HG02588 (cell line): ENCODE measurements at regions not wholly inside any gene's neighbourhood (a gene's known extent, or its start where the extent isn't known, plus 50 kb on each side); places are given as distances from the start of the nearest gene placed in this dataset.
"Not testable (repeated sequence)": the region's sequence is repeated elsewhere in the genome, so short reads cannot be mapped to it uniquely, and the experiment has no call there.

Experiments used
- ATAC-seq: cut with Tn5 transposase; IDR thresholded peaks from one replicate; pipeline ENCODE4 v1.9.1; 2021; ENCODE audit warnings: mild to moderate bottlenecking, moderate library complexity; ENCODE audit not compliant: unreplicated experiment

- ATAC-seq, result no peak
These were observed 109.5 kb upstream of the LIPC start for GRCh38 chr15:58322253-58322652.

DNA sequence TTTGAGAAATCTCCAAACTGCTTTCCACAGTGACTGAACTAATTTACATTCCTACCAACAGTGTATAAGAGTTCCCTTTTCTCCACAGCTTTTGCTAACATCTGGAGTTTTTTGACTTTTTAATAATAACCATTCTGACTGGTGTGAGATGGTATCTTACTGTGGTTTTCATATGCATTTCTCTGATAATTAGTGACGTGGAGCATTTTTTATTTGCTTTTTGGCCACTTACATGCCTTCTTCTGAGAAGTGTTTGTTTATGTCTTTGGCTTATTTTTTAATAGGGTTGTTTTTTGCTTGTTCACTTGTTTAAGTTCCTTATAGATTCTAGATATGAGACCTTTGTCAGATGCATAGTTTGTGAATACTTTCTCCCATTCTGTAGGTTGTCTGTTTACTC lies 108.5 kb upstream of the LIPC start:
- ATAC-seq, result not testable (repeated sequence)

DNA sequence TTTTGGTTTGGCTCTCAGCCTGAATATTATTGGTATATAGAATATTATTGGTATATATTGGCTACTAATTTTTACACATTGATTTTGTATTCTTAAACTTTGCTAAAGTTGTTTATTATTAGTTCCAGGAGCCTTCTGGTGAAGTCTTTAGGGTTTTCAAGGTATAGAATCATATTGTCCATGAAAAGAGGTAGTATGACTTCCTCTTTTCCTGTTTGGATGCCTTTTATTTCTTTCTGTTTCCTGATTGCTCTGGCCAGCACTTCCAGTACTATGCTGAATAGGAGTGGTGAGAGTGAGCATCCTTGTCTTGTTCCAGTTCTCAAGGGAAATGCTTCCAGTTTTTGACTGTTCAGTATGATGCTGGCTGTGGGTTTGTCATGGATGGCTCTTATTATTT lies 107.3 kb upstream of the LIPC start:
- no peak for ATAC-seq

GRCh38 chr15:58327958-58328357 lies 103.8 kb upstream of the LIPC start:
- no peak for ATAC-seq

DNA sequence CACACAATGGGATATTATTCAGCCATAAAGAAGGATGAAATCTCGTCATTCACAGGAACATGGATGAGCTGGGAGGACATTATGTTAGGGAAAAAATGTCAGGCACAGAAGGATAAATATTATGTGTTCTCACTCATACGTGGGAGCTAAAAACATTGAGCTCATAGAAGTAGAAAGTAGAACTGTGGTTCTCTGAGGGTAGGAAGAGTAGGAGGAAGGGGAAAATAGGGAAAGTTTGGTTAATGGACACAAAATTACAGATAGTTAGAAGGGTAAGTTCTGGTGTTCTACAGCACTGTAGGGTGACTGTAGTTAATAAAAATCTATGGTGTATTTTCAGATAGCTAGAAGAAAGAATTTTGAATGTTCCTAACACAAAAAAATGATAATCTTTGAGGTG lies 102.6 kb upstream of the LIPC start:
- no peak for ATAC-seq

- no peak for ATAC-seq
These were observed 101.8 kb upstream of the LIPC start for GRCh38 chr15:58329781-58330671.

GRCh38 chr15:58330741-58331559 lies 100.8 kb upstream of the LIPC start:
- ATAC-seq, result no peak

- no peak for ATAC-seq
These were observed 100.3 kb upstream of the LIPC start for GRCh38 chr15:58331560-58331912.

- peak; percentile 74 for ATAC-seq
These were observed 99.7 kb upstream of the LIPC start for GRCh38 chr15:58331913-58332675.

DNA sequence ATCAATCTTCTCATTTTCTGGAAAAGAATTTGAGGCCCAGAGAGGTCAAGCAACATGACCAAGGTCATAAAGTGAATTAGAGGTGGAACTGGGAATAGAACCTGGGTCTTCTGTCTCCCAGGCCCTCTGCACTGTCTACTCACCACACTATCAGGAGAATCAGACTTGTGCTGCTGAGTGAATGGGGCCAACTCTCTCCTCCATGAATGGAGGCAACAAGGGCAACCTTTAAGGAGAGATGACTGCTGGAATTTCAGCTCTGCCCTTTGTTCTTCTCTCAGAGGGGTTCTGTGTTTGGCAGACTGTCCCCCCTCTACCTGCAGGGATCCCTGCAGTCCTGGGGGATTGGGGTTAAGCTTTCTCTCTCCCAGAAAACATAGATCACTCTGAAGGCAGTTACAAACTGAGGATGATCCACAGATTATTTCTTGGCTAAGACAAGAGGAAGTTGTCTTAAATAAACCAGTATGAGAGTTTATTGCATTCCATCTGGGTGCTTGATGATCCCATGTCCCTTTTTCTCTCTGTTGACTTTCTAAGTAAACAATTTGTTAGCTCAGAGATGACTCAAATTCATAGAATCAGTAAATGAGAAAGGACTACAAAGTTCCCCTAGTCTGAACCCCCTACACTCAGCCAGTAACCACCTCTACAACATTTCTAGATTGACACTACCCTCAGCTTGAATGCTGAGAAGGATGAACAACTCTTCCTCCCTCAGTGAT lies 99.0 kb upstream of the LIPC start:
- ATAC-seq, result peak; percentile 42

GRCh38 chr15:58334803-58335202 lies 97.0 kb upstream of the LIPC start:
- ATAC-seq, result no peak

DNA sequence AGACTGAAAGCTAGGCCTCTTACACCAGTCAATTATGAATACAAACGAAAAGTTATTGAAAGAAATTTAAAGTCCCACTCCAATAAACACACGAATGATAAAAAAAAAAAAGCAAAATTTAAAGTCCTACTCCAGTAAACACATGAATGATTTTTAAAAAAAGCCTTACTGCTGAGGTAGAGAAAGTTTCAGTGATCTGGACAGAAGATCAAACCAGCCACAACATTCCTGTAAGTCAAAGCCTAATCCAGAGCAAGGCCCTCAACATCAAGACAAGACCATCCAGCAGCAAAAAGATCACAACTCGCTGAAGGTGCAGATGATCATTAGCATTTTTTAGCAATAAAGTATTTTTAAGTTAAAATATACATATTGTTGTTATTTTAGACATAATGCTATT lies 95.6 kb upstream of the LIPC start:
- no peak for ATAC-seq

- no peak for ATAC-seq
These were observed 91.6 kb upstream of the LIPC start for GRCh38 chr15:58340176-58340575.

- no peak for ATAC-seq
These were observed 89.3 kb upstream of the LIPC start for GRCh38 chr15:58342508-58342907.

DNA sequence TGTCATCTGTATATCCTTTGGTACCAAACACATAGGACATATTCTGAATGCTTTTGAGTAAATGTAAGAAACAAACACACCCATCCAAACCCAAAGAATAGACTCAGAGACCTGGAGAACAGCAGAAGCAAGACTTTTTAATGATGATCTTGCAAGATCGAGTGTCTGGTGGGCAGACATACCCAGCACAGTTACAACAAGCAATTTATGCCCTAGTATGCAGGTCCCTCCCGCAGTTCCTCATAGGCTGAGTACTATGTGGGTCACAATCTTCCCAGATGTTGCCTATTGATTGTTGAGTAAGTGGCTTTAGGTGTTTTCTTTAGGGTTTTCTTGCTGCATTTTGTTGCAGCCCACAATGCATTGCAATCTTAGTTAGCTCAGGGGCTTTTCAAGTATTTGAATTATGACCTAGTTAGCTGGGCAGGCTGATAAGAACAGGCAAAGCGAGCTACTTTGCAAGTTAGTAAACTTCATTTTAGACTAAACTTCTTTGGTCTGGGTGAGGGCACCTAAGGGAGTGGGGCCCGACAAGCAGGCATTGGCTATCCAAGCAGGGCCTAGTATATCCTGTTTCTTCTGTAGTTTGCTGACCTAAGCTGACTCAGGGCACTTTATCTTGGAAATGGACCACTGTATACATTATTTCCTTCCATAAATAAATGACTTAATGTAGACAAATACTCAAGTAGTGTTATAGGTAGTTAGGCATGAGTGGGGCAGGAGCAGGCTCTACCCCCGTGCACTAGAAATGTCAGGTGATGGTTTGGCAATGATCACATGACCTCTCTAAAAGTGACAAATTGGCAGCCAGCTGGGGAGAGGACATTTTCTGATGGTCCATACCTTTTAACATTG lies 87.3 kb upstream of the LIPC start:
- no peak for ATAC-seq

DNA sequence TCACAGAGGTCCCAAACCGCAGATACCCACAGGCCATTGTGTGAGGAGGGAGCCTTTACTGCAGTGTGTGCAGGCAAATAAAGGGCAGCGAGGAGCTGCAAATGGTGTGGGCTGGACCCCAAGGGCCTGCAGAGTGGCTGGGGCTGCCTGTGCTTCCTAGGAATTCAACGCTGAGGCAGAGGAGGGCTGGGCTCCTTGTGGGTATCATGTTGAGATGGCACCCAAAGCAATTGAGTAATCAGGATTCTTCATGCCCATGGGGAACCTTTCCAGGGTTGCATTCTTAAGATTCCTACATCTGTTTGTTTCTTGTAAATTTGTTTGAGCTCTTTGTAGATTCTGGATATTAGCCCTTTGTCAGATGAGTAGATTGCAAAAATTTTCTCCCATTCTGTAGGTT lies 85.4 kb upstream of the LIPC start:
- ATAC-seq, result no peak

DNA sequence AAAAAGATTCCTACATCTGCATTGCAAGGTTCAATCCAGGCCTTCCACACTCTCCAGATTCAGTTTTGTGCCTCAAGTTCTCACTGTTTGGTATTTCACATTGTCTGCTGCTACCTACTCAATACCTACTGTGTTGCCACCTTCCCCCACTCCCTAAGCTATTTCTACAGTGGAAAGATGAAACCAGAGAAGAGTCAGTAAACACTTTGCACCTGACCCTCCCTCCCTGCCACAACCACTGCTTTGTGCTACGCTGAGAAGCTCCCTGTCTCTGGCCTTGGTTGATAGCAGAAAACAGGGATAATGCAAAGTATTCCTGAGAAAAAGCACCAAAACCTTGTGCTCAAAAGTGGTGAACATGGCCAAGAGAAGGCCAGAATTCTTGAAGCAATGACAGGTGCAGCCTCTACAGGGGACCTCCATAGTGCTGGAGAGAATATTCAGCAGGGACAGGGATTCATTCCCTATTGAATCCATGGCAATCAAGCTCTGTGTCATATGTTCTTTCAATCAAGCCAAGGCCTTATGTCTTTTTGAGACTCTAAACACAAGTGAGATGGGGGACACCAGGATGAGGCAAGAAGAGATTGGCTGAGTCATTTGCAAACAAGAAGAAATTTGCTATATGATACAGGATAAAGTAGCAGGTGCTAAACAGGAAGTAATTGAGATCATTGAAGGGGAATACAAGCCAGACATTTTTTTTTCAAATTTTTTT lies 83.5 kb upstream of the LIPC start:
- no peak for ATAC-seq

DNA sequence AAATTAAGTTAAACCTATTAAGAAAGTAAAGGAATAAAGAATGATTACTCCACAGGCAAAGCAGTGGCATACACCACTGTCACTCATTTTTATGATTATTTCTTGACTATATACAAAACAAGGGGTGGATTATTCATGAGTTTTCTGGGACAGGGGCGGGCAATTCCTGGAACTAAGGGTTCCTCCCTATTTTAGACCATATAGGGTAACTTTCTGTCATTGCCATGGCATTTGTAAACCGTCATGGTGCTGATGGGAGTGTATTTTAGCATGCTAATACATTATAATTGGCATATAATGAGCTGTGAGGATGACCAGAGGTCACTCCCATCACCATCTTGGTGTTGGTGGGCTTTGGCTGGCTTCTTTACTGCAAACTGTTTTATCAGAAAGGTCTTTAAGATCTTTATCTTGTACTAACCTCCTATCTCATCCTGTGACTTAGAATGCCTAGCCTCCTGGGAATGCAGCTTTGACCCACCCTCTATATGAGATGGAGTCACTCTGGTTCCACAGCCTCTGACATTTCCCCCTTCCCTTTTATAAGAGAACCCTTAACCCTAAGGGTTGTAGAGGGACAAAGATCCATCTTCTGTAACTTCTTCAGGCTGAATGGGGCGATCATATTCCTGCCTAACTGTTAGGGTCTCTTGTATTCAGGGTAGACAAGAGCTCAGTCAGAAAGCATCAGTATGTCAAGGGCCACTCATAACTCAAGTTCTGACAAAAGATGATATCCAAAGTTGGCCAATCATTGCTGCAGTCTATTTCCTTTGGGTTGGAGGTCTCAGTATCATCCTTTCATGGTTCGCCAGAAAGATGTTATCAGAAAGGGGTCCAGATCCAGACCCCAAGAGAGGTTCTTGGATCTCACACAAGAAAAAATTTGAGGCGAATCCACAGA lies 79.5 kb upstream of the LIPC start:
- no peak for ATAC-seq
